C4-2B (cell line): ENCODE measurements at regions not wholly inside any gene's neighbourhood (a gene's known extent, or its start where the extent isn't known, plus 50 kb on each side); places are given as distances from the start of the nearest gene placed in this dataset.

Experiments
- CTCF ChIP-seq: fragments of 450-650 bp; conservative IDR thresholded peaks from 2 replicates; pipeline ENCODE4 v1.5.1; 2017; ENCODE audit warnings: mild to moderate bottlenecking
- ZFX ChIP-seq: fragments of 450-650 bp; IDR thresholded peaks from 2 replicates; pipeline ENCODE4 v1.6.1; 2017

GRCh38 chr16:66207139-66207882, 159.2 kb upstream of the CDH5 start:
- no peak for TF ChIP-seq CTCF
- TF ChIP-seq ZFX, result no peak
